ENCODE measurements at regions not wholly inside any gene's neighbourhood (a gene's known extent, or its start where the extent isn't known, plus 50 kb on each side); places are given as distances from the start of the nearest gene placed in this dataset.

GRCh38 chr10:10886861-10887531 lies 130.7 kb upstream of the CELF2 start:
- TF ChIP-seq POLR2AphosphoS5 (IDR thresholded peaks at IDR 0.05; ENCODE audit: insufficient read depth in 1 of 2, low read depth in 1 of 2): no peak
- TF ChIP-seq, protein P1, sequence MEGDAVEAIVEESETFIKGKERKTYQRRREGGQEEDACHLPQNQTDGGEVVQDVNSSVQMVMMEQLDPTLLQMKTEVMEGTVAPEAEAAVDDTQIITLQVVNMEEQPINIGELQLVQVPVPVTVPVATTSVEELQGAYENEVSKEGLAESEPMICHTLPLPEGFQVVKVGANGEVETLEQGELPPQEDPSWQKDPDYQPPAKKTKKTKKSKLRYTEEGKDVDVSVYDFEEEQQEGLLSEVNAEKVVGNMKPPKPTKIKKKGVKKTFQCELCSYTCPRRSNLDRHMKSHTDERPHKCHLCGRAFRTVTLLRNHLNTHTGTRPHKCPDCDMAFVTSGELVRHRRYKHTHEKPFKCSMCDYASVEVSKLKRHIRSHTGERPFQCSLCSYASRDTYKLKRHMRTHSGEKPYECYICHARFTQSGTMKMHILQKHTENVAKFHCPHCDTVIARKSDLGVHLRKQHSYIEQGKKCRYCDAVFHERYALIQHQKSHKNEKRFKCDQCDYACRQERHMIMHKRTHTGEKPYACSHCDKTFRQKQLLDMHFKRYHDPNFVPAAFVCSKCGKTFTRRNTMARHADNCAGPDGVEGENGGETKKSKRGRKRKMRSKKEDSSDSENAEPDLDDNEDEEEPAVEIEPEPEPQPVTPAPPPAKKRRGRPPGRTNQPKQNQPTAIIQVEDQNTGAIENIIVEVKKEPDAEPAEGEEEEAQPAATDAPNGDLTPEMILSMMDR (IDR thresholded peaks at IDR 0.05): no peak
- TF ChIP-seq POLR2A (IDR thresholded peaks at IDR 0.05): no peak
- no peaks in the 10 kb centered on the region for H3K36me3 ChIP-seq
- H3K27me3 ChIP-seq: no peaks in the 10 kb centered on the region
- no peak overlapping the region for H3K27ac ChIP-seq
- H3K4me3 ChIP-seq: no peak overlapping the region
- no peaks in the 10 kb centered on the region for H3K9me3 ChIP-seq
- H3K4me1 ChIP-seq: no peaks in the 10 kb centered on the region
- no peak for DNase-seq (ENCODE audit: extremely low spot score in 2 of 2)
- intact Hi-C loops (cut with DNase I): no loop called here

GRCh38 chr10:10891124-10892082 lies 126.3 kb upstream of the CELF2 start:
- Histone ChIP-seq H3K36me3 (no peaks in the 10 kb centered on the region), H3K4me1 (no peaks in the 10 kb centered on the region), H3K4me3 (no peak overlapping the region), H3K27ac (no peak overlapping the region), H3K27me3 (no peaks in the 10 kb centered on the region), H3K9me3 (no peaks in the 10 kb centered on the region)
- TF ChIP-seq POLR2AphosphoS5 (IDR thresholded peaks at IDR 0.05; ENCODE audit: insufficient read depth in 1 of 2, low read depth in 1 of 2): no peak
- TF ChIP-seq, protein P1 (IDR thresholded peaks at IDR 0.05): no peak
- TF ChIP-seq POLR2A (IDR thresholded peaks at IDR 0.05): no peak
- no peak for DNase-seq (ENCODE audit: extremely low spot score in 2 of 2)
- intact Hi-C loops (cut with DNase I): no loop called here

- intact Hi-C loops (cut with DNase I): no loop called here
- TF ChIP-seq POLR2AphosphoS5 (IDR thresholded peaks at IDR 0.05; ENCODE audit: insufficient read depth in 1 of 2, low read depth in 1 of 2) (no peak), POLR2A (IDR thresholded peaks at IDR 0.05) (no peak)
- TF ChIP-seq, protein P1 (IDR thresholded peaks at IDR 0.05): no peak
- Histone ChIP-seq H3K4me3 (no peak overlapping the region), H3K27ac (no peak overlapping the region), H3K4me1 (no peaks in the 10 kb centered on the region), H3K27me3 (no peaks in the 10 kb centered on the region), H3K36me3 (no peaks in the 10 kb centered on the region), H3K9me3 (no peaks in the 10 kb centered on the region)
- DNase-seq (ENCODE audit: extremely low spot score in 2 of 2): no peak
Observed at GRCh38 chr10:10892290-10892875, 125.3 kb upstream of the CELF2 start.

DNA sequence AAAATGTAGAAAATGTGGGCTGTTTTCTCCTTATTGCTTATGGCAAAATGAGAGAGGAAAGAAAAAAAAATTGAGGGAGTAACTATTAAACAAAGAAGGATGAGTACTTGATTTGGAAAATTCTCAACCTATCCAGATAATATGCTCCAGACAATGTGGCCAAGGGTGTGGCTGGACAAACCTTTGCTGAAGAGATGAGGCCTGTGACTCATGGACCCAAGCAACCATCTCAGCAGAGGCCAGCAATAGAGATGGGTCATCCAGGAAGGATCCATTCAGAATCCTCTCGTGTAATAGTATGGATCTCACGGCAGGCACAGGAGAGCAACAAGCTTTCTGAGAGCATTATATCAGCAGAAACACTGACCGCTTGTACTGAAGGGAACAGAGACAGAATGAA lies 120.3 kb upstream of the CELF2 start:
- TF ChIP-seq POLR2AphosphoS5 (IDR thresholded peaks at IDR 0.05; ENCODE audit: insufficient read depth in 1 of 2, low read depth in 1 of 2) (no peak), POLR2A (IDR thresholded peaks at IDR 0.05) (no peak)
- TF ChIP-seq, protein P1 (IDR thresholded peaks at IDR 0.05): no peak
- H3K9me3 ChIP-seq: no peaks in the 10 kb centered on the region
- no peaks in the 10 kb centered on the region for H3K27me3 ChIP-seq
- no peak overlapping the region for H3K4me3 ChIP-seq
- H3K36me3 ChIP-seq: no peaks in the 10 kb centered on the region
- no peaks in the 10 kb centered on the region for H3K4me1 ChIP-seq
- H3K27ac ChIP-seq: no peak overlapping the region
- intact Hi-C loops (cut with DNase I): no loop called here
- no peak for DNase-seq (ENCODE audit: extremely low spot score in 2 of 2)
